B cell (primary cell): ENCODE measurements at regions not wholly inside any gene's neighbourhood (a gene's known extent, or its start where the extent isn't known, plus 50 kb on each side); places are given as distances from the start of the nearest gene placed in this dataset.

Source experiments
- ATAC-seq: fragments of 200-7000 bp; cut with Tn5 transposase; one replicate; pipeline ENCODE4 v1.10.0; 2021; ENCODE audit warnings: low read depth, mild to moderate bottlenecking, moderate number of reproducible peaks, moderate library complexity
- CTCF ChIA-PET: fragments of 350-600 bp; sonication (Branson Sonifier 250); formaldehyde crosslinking; loops from one replicate; lab custom pipeline; 2021; ENCODE audit warnings: antibody characterized with exemption, inconsistent platforms; lab: Charles Lee
- POLR2A ChIA-PET: fragments of 350-600 bp; sonication (Branson Sonifier 250); formaldehyde crosslinking; loops from one replicate; lab custom pipeline; 2021; ENCODE audit warnings: antibody characterized with exemption; lab: Charles Lee
- DNase-seq: peaks from one replicate; pipeline ENCODE4 v3.0.0; 2013
- H2AFZ ChIP-seq: 2 replicates; pipeline ENCODE4 v1.6.1; 2012; ENCODE audit warnings: mild to moderate bottlenecking, low read depth, low read length; ENCODE audit not compliant: insufficient read depth, poor library complexity, severe bottlenecking
- H3K27ac ChIP-seq, 2 donors: 1 replicate in 1 of 2; 2 replicates in 1 of 2; pipeline ENCODE4 v1.5.1; 2012 to 2013; ENCODE audit warnings: low read length in 2 of 2, mild to moderate bottlenecking in 2 of 2, moderate library complexity in 1 of 2
- H3K27me3 ChIP-seq, 4 experiments: fragments of 200-600 bp in 1 of 4; sonication (generic) in 1 of 4; replicated peaks in 1 of 4; 1 replicate in 2 of 4; 2 replicates in 2 of 4; pipeline versions ENCODE4 v1.6.1 to v1.7.0; 2013 to 2016; ENCODE audit warnings: low read length in 3 of 4, mild to moderate bottlenecking in 2 of 4, mixed read lengths in 1 of 4, moderate library complexity in 1 of 4; ENCODE audit not compliant: insufficient read depth in 4 of 4, control insufficient read depth in 3 of 4; ENCODE audit errors: control extremely low read depth in 1 of 4
- H3K36me3 ChIP-seq, 2 experiments: replicated peaks in 1 of 2; 1 replicate in 1 of 2; 2 replicates in 1 of 2; pipeline versions ENCODE4 v1.6.1 to v1.7.1; 2013; ENCODE audit warnings: low read length in 1 of 2; ENCODE audit not compliant: insufficient read depth in 2 of 2, control insufficient read depth in 1 of 2; ENCODE audit errors: control extremely low read depth in 1 of 2, extremely low read depth in 1 of 2
- H3K4me1 ChIP-seq, 2 donors: fragments of 200-600 bp in 1 of 2; sonication (generic) in 1 of 2; 1 replicate in 1 of 2; 2 replicates in 1 of 2; pipeline versions ENCODE4 v1.5.1 to v1.6.1; 2013 to 2017; ENCODE audit warnings: low read length in 2 of 2; ENCODE audit not compliant: control insufficient read depth in 2 of 2, insufficient read depth in 2 of 2
- H3K4me2 ChIP-seq: replicated peaks from 2 replicates; pipeline ENCODE3; 2012; ENCODE audit warnings: mild to moderate bottlenecking, low read depth, low read length; ENCODE audit not compliant: poor library complexity, severe bottlenecking
- H3K4me3 ChIP-seq, 5 experiments: fragments of 200-600 bp in 1 of 5; sonication (generic) in 1 of 5; 1 replicate in 3 of 5; 2 replicates in 2 of 5; pipeline versions ENCODE4 v1.5.1 to v1.7.0; 2011 to 2016; ENCODE audit warnings: low read length in 4 of 5, mild to moderate bottlenecking in 4 of 5, low read depth in 2 of 5, control low read depth in 1 of 5, moderate library complexity in 1 of 5; ENCODE audit not compliant: insufficient read depth in 1 of 5; ENCODE audit errors: control extremely low read depth in 1 of 5, extremely low read depth in 1 of 5
- H3K79me2 ChIP-seq: fragments of 200-600 bp; sonication (generic); one replicate; pipeline ENCODE4 v1.6.0; 2016; ENCODE audit warnings: low read length; ENCODE audit not compliant: control insufficient read depth, insufficient read depth
- H3K9ac ChIP-seq: fragments of 200-600 bp; sonication (generic); 2 replicates; pipeline ENCODE4 v1.6.1; 2017; ENCODE audit warnings: mild to moderate bottlenecking, low read length, moderate library complexity
- H3K9me3 ChIP-seq, 3 donors: one replicate each; pipeline versions ENCODE4 v1.6.1 to v1.7.1; 2013; ENCODE audit warnings: low read length in 2 of 3; ENCODE audit not compliant: control insufficient read depth in 2 of 3, insufficient read depth in 1 of 3; ENCODE audit errors: control extremely low read depth in 1 of 3
- H4K20me1 ChIP-seq: 2 replicates; pipeline ENCODE4 v1.6.0; 2012; ENCODE audit warnings: mild to moderate bottlenecking, low read length; ENCODE audit not compliant: insufficient read depth, control insufficient read depth, poor library complexity, severe bottlenecking
- H3K27ac Mint-ChIP-seq: one replicate; pipeline ENCODE4 v1.8.0; 2021; ENCODE audit warnings: mixed read lengths
- H3K27me3 Mint-ChIP-seq: one replicate; pipeline ENCODE4 v1.8.0; 2021; ENCODE audit warnings: mixed read lengths
- H3K4me1 Mint-ChIP-seq: one replicate; pipeline ENCODE4 v1.8.0; 2021; ENCODE audit warnings: mixed read lengths
- H3K4me3 Mint-ChIP-seq: one replicate; pipeline ENCODE4 v1.8.0; 2021; ENCODE audit warnings: mixed read lengths
- H3K9me3 Mint-ChIP-seq: one replicate; pipeline ENCODE4 v1.8.0; 2022; ENCODE audit warnings: mixed read lengths; ENCODE audit not compliant: insufficient read depth
- CTCF ChIP-seq: fragments of 200-600 bp; IDR thresholded peaks from one replicate; pipeline ENCODE4 v1.8.0; 2022; ENCODE audit warnings: antibody characterized with exemption, mild to moderate bottlenecking
- EZH2 ChIP-seq: IDR thresholded peaks from 2 replicates; pipeline ENCODE4 v1.6.1; 2012; ENCODE audit warnings: borderline replicate concordance, low read depth, mild to moderate bottlenecking, moderate library complexity, low read length; ENCODE audit not compliant: insufficient read depth, poor library complexity, severe bottlenecking
- WGBS: methylation state at CpG from one replicate; pipeline ENCODE4 v1.1.5; 2013; ENCODE audit warnings: missing lambda C conversion rate; ENCODE audit not compliant: insufficient coverage; 5-methylcytosine and 5-hydroxymethylcytosine counted together
- intact Hi-C: fragments of 100-400 bp; cut with micrococcal nuclease; formaldehyde crosslinking; loops from one replicate; pipeline ENCODE4 v1.10.0; 2022

- Mint-ChIP-seq H3K4me1 (no peaks in the 10 kb centered on the region), H3K4me3 (no peak overlapping the region), H3K27ac (no peak overlapping the region), H3K27me3 (peaks cover 3% of the 10 kb centered on the region), H3K9me3 (peaks cover 5% of the 10 kb centered on the region)
- TF ChIP-seq CTCF (no peak), EZH2 (no peak)
- H3K4me2 ChIP-seq: no peak overlapping the region
- no peak for ATAC-seq
- no peak for DNase-seq
- WGBS: 94% methylated on average over 4 of the region's 7 CpGs
- ChIA-PET POLR2A (no interaction called here), CTCF (no interaction called here)
- no peaks in the 10 kb centered on the region for H3K79me2 ChIP-seq
- H2AFZ ChIP-seq: no peak overlapping the region
- H4K20me1 ChIP-seq: no peaks in the 10 kb centered on the region
- H3K9me3 ChIP-seq: peaks cover 0 to 3% (median 2%) of the 10 kb centered on the region in 3 donors
- no peaks in the 10 kb centered on the region for H3K27me3 ChIP-seq
- H3K4me3 ChIP-seq: no peak overlapping the region
- H3K9ac ChIP-seq: no peak overlapping the region
- no peak overlapping the region for H3K27ac ChIP-seq
- intact Hi-C loops: no loop called here
- H3K36me3 ChIP-seq: no peaks in the 10 kb centered on the region
- H3K4me1 ChIP-seq: no peaks in the 10 kb centered on the region
These were observed 238.7 kb downstream of the VAPA start for GRCh38 chr18:10152475-10152874.

- Mint-ChIP-seq H3K9me3 (peaks cover 7% of the 10 kb centered on the region), H3K27ac (no peak overlapping the region), H3K27me3 (peaks cover 4% of the 10 kb centered on the region), H3K4me1 (no peaks in the 10 kb centered on the region), H3K4me3 (no peak overlapping the region)
- Histone ChIP-seq H3K36me3 (no peaks in the 10 kb centered on the region), H3K4me2 (no peak overlapping the region), H3K79me2 (no peaks in the 10 kb centered on the region), H3K27ac (no peak overlapping the region), H2AFZ (no peak overlapping the region), H3K4me1 (no peaks in the 10 kb centered on the region), H4K20me1 (no peaks in the 10 kb centered on the region), H3K9me3 (peaks cover 0 to 3% (median 2%) of the 10 kb centered on the region in 3 donors), H3K27me3 (no peaks in the 10 kb centered on the region), H3K9ac (no peak overlapping the region), H3K4me3 (no peak overlapping the region)
- ATAC-seq (no peak), DNase-seq (no peak)
- TF ChIP-seq CTCF: no peak
- TF ChIP-seq EZH2: no peak
- CTCF ChIA-PET: no interaction called here
- intact Hi-C loops: no loop called here
- POLR2A ChIA-PET: no interaction called here
- WGBS: no CpG with 5 or more reads among the region's 2 CpGs
These were observed 240.3 kb downstream of the VAPA start for GRCh38 chr18:10153924-10154752.
